ENCODE measurements at regions not wholly inside any gene's neighbourhood (a gene's known extent, or its start where the extent isn't known, plus 50 kb on each side); places are given as distances from the start of the nearest gene placed in this dataset.
"Not testable (repeated sequence)": the region's sequence is repeated elsewhere in the genome, so short reads cannot be mapped to it uniquely, and the experiment has no call there.

DNA sequence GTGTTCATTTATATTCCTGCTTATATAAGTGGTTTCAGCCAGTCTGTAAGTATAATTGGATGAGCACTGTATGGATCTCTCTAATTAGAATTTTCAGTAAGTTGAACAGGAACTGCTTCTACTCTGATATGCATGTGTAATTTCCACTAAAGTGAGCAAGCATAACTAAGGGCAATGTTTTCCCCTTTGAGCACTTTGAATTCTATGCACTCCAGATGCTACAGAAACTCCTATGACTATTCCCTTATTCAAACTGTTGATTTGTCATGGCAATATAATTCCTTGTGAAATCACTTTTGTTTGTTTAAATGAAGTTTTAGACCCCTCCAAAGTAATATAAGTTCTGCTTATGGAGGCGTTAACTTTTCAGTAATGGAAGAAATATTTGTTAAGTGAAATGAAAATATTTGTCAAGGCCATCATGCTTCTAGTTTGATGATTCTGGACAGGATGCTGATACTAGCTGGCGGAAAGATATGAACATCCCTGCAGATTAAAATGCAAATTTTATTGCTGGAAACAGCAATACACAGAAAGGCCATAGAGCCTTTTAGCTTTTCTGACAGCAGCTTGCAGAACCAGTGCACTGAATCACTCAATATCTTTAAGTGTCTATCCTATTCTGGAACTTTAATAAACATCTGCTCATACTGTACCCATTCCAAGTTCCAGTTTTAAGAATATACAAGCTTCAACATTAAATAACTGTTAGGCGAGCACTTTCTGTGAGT, 1460.8 kb downstream of the RAPGEF2 start:
- Mint-ChIP-seq H3K36me3 (ENCODE audit: insufficient read depth, unreplicated experiment) (no peaks in the 10 kb centered on the region), H3K27ac (ENCODE audit: low read depth, unreplicated experiment) (no peak overlapping the region), H3K27me3 (ENCODE audit: insufficient read depth, unreplicated experiment) (no peaks in the 10 kb centered on the region), H3K4me3 (ENCODE audit: unreplicated experiment) (no peak overlapping the region), H3K9me3 (ENCODE audit: unreplicated experiment) (no peaks in the 10 kb centered on the region), H3K4me1 (ENCODE audit: insufficient read depth, unreplicated experiment) (no peaks in the 10 kb centered on the region)
- ChIA-PET CTCF (no interaction called here), POLR2A (no interaction called here)
- intact Hi-C loops (cut with micrococcal nuclease) = no loop called here
- no peak for DNase-seq (ENCODE audit: unreplicated experiment)
- no TSS peak for BruUV-seq (replicated peaks)
- TF ChIP-seq, protein P1, sequence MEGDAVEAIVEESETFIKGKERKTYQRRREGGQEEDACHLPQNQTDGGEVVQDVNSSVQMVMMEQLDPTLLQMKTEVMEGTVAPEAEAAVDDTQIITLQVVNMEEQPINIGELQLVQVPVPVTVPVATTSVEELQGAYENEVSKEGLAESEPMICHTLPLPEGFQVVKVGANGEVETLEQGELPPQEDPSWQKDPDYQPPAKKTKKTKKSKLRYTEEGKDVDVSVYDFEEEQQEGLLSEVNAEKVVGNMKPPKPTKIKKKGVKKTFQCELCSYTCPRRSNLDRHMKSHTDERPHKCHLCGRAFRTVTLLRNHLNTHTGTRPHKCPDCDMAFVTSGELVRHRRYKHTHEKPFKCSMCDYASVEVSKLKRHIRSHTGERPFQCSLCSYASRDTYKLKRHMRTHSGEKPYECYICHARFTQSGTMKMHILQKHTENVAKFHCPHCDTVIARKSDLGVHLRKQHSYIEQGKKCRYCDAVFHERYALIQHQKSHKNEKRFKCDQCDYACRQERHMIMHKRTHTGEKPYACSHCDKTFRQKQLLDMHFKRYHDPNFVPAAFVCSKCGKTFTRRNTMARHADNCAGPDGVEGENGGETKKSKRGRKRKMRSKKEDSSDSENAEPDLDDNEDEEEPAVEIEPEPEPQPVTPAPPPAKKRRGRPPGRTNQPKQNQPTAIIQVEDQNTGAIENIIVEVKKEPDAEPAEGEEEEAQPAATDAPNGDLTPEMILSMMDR (IDR thresholded peaks at IDR 0.05; ENCODE audit: unreplicated experiment) = no peak

DNA sequence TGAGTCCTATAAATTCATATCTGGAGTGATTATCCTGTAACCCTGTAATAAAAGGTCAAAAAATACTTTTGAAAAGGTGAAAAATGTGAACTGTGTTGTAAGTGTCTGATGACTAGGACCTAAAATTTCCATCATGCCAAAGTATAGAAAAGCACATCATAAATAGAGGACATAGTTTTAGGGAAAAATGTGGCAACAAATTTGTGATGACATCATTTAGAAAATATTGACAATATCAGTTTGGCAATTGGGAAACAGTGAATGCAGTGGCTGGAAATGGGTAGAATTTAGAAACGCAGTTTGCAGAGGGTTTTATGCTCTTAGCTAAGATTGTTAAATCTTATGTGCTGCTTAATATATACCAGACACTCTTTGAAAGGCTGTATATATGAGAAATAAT, 1464.8 kb downstream of the RAPGEF2 start:
- Mint-ChIP-seq H3K4me1 (ENCODE audit: insufficient read depth, unreplicated experiment) (no peaks in the 10 kb centered on the region), H3K36me3 (ENCODE audit: insufficient read depth, unreplicated experiment) (no peaks in the 10 kb centered on the region)
- intact Hi-C loops (cut with micrococcal nuclease) = no loop called here

DNA sequence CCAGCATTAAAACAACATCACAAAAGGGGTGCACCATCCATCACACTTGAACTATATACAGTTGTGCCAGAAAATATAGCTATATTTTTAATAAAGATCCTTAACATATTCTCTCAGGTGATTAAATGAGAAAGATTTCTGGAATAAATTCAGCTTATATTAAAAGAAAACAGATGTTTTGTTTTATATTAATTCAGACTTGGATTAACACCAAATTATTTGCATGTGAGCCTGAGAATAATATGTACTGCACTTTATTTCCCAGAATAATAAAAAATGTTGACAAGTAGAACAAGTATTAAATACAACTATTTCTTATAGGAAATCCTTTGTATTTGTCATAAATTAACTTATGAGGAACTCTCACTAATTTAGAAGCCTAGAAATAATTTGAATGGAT, 1467.4 kb downstream of the RAPGEF2 start:
- no TSS peak for BruUV-seq (replicated peaks)
- POLR2A ChIA-PET = interaction anchor here (1.1 kb wide), 1 partner anchor 24 kb away, joined by 3 read pairs; no protein-coding TSS in a partner anchor
- DNase-seq (ENCODE audit: unreplicated experiment) = no peak

More for the DNA sequence above, 1464.8 kb downstream of the RAPGEF2 start:
- ChIA-PET POLR2A (no interaction called here), CTCF (interaction anchor here (0.6 kb wide), 1 partner anchor 58 kb away, joined by 3 read pairs; no protein-coding TSS in a partner anchor)
- Mint-ChIP-seq H3K27me3 (ENCODE audit: insufficient read depth, unreplicated experiment) (no peaks in the 10 kb centered on the region), H3K4me3 (ENCODE audit: unreplicated experiment) (no peak overlapping the region), H3K9me3 (ENCODE audit: unreplicated experiment) (no peaks in the 10 kb centered on the region), H3K27ac (ENCODE audit: low read depth, unreplicated experiment) (no peak overlapping the region)
- TF ChIP-seq, protein P1 (IDR thresholded peaks at IDR 0.05; ENCODE audit: unreplicated experiment) = no peak
- DNase-seq (ENCODE audit: unreplicated experiment) = no peak
- no TSS peak for BruUV-seq (replicated peaks)

DNA sequence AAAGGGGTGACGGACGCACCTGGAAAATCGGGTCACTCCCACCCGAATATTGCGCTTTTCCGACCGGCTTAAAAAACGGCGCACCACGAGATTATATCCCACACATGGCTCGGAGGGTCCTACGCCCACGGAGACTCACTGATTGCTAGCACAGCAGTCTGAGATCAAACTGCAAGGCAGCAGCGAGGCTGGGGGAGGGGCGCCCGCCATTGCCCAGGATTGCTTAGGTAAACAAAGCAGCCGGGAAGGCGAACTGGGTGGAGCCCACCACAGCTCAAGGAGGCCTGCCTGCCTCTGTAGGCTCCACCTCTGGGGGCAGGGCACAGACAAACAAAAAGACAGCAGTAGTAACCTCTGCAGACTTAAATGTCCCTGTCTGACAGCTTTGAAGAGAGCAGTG, 1471.4 kb downstream of the RAPGEF2 start:
- H3K4me1 Mint-ChIP-seq (ENCODE audit: insufficient read depth, unreplicated experiment); H3K4me3 Mint-ChIP-seq (ENCODE audit: unreplicated experiment); intact Hi-C loops (cut with micrococcal nuclease); H3K36me3 Mint-ChIP-seq (ENCODE audit: insufficient read depth, unreplicated experiment); H3K27me3 Mint-ChIP-seq (ENCODE audit: insufficient read depth, unreplicated experiment); DNase-seq (ENCODE audit: unreplicated experiment); POLR2A ChIA-PET; H3K27ac Mint-ChIP-seq (ENCODE audit: low read depth, unreplicated experiment); CTCF ChIA-PET; H3K9me3 Mint-ChIP-seq (ENCODE audit: unreplicated experiment); BruUV-seq (replicated peaks): not testable (repeated sequence)

More for the DNA sequence above, 1467.4 kb downstream of the RAPGEF2 start:
- TF ChIP-seq, protein P1 (IDR thresholded peaks at IDR 0.05; ENCODE audit: unreplicated experiment) = no peak
- H3K9me3 Mint-ChIP-seq (ENCODE audit: unreplicated experiment) = no peaks in the 10 kb centered on the region
- H3K4me3 Mint-ChIP-seq (ENCODE audit: unreplicated experiment) = no peak overlapping the region
- no peaks in the 10 kb centered on the region for H3K27me3 Mint-ChIP-seq (ENCODE audit: insufficient read depth, unreplicated experiment)
- no peaks in the 10 kb centered on the region for H3K36me3 Mint-ChIP-seq (ENCODE audit: insufficient read depth, unreplicated experiment)
- CTCF ChIA-PET = no interaction called here
- no peak overlapping the region for H3K27ac Mint-ChIP-seq (ENCODE audit: low read depth, unreplicated experiment)
- H3K4me1 Mint-ChIP-seq (ENCODE audit: insufficient read depth, unreplicated experiment) = no peaks in the 10 kb centered on the region
- intact Hi-C loops (cut with micrococcal nuclease) = no loop called here
